Type B pancreatic cell (in vitro differentiated cells): ENCODE measurements at regions not wholly inside any gene's neighbourhood (a gene's known extent, or its start where the extent isn't known, plus 50 kb on each side); places are given as distances from the start of the nearest gene placed in this dataset.
"Not testable (repeated sequence)": the region's sequence is repeated elsewhere in the genome, so short reads cannot be mapped to it uniquely, and the experiment has no call there.

Source experiments
- DNase-seq: peaks from one replicate; pipeline ENCODE4 v3.0.0; 2021; ENCODE audit warnings: mixed read lengths; ENCODE audit not compliant: unreplicated experiment; ENCODE audit errors: extremely low spot score
- H3K27ac Mint-ChIP-seq: 2 replicates; pipeline ENCODE4 v1.8.0; 2021; ENCODE audit warnings: mild to moderate bottlenecking, mixed read lengths
- H3K27me3 Mint-ChIP-seq: 2 replicates; pipeline ENCODE4 v1.8.0; 2021; ENCODE audit warnings: mixed read lengths
- H3K36me3 Mint-ChIP-seq: 2 replicates; pipeline ENCODE4 v1.8.0; 2021; ENCODE audit warnings: mixed read lengths
- H3K4me1 Mint-ChIP-seq: one replicate; pipeline ENCODE4 v1.8.0; 2021; ENCODE audit warnings: mixed read lengths; ENCODE audit not compliant: unreplicated experiment
- H3K4me3 Mint-ChIP-seq: 2 replicates; pipeline ENCODE4 v1.8.0; 2021; ENCODE audit warnings: mild to moderate bottlenecking, mixed read lengths
- H3K9me3 Mint-ChIP-seq: 2 replicates; pipeline ENCODE4 v1.8.0; 2021; ENCODE audit warnings: mixed read lengths
- TF ChIP-seq, protein P1 (sequence below): fragments of 200-600 bp; sonication (generic); conservative IDR thresholded peaks from 2 replicates; pipeline ENCODE4 v1.5.0; 2021; ENCODE audit warnings: antibody characterized with exemption, mild to moderate bottlenecking

GRCh38 chr3:127042634-127043033 is 59.7 kb downstream of the PLXNA1 start:
- Mint-ChIP-seq H3K4me3 (no peak overlapping the region), H3K9me3 (no peaks in the 10 kb centered on the region), H3K27ac (no peak overlapping the region), H3K27me3 (peaks cover 4% of the 10 kb centered on the region), H3K4me1 (peaks cover 19% of the 10 kb centered on the region), H3K36me3 (no peaks in the 10 kb centered on the region)
- no peak for DNase-seq
- TF ChIP-seq, protein P1, sequence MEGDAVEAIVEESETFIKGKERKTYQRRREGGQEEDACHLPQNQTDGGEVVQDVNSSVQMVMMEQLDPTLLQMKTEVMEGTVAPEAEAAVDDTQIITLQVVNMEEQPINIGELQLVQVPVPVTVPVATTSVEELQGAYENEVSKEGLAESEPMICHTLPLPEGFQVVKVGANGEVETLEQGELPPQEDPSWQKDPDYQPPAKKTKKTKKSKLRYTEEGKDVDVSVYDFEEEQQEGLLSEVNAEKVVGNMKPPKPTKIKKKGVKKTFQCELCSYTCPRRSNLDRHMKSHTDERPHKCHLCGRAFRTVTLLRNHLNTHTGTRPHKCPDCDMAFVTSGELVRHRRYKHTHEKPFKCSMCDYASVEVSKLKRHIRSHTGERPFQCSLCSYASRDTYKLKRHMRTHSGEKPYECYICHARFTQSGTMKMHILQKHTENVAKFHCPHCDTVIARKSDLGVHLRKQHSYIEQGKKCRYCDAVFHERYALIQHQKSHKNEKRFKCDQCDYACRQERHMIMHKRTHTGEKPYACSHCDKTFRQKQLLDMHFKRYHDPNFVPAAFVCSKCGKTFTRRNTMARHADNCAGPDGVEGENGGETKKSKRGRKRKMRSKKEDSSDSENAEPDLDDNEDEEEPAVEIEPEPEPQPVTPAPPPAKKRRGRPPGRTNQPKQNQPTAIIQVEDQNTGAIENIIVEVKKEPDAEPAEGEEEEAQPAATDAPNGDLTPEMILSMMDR: no peak

GRCh38 chr3:127043041-127043641 is 60.2 kb downstream of the PLXNA1 start:
- TF ChIP-seq, protein P1: no peak
- Mint-ChIP-seq H3K4me3 (peak overlapping the region; percentile 41), H3K4me1 (peaks cover 18% of the 10 kb centered on the region), H3K27ac (peak overlapping the region; percentile 85), H3K36me3 (no peaks in the 10 kb centered on the region), H3K27me3 (peaks cover 4% of the 10 kb centered on the region), H3K9me3 (no peaks in the 10 kb centered on the region)
- DNase-seq: no peak

GRCh38 chr3:127043731-127044510 is 61.0 kb downstream of the PLXNA1 start:
- TF ChIP-seq, protein P1: no peak
- Mint-ChIP-seq H3K9me3 (no peaks in the 10 kb centered on the region), H3K27me3 (peaks cover 4% of the 10 kb centered on the region), H3K4me1 (peaks cover 15% of the 10 kb centered on the region), H3K36me3 (no peaks in the 10 kb centered on the region), H3K27ac (peak overlapping the region; percentile 85), H3K4me3 (no peak overlapping the region)
- no peak for DNase-seq

- peaks cover 4% of the 10 kb centered on the region for H3K27me3 Mint-ChIP-seq
- DNase-seq: no peak
- H3K4me1 Mint-ChIP-seq: peaks cover 15% of the 10 kb centered on the region
- TF ChIP-seq, protein P1: no peak
- H3K27ac Mint-ChIP-seq: no peak overlapping the region
- H3K36me3 Mint-ChIP-seq: no peaks in the 10 kb centered on the region
- no peaks in the 10 kb centered on the region for H3K9me3 Mint-ChIP-seq
- no peak overlapping the region for H3K4me3 Mint-ChIP-seq
Observed at GRCh38 chr3:127044996-127045395, 62.1 kb downstream of the PLXNA1 start.

DNA sequence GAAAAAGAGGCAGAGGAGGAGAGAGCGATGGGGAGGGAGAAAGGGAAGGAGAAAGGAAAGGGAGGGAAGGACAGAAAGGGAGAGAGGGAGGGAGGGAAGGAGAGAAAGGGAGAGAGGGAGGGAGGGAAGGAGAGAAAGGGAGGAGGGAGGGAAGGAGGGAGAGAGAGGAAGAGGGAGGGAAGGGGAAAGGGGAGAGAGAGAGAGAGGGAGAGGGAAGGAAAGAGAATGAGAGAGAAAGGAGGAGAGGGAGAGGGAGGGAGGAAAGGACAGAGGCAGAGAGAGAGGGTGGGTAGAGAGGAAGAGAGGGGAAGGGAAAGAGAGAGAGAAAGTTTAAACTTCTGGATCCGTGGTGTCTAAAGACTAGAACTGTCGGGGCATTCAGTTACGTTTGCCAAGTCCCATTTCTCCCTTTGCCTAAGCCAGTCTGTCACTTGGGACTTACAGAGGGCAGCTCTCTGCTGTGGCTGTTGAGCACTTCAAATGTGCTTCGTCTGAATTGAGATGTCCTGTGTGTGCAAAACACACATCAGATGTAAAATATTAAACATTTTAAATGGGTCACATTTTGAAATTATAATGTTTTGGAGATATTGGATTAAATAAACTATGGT is 62.6 kb downstream of the PLXNA1 start:
- Mint-ChIP-seq H3K4me3 (no peak overlapping the region), H3K9me3 (no peaks in the 10 kb centered on the region), H3K36me3 (no peaks in the 10 kb centered on the region), H3K4me1 (peaks cover 15% of the 10 kb centered on the region), H3K27me3 (no peaks in the 10 kb centered on the region), H3K27ac (no peak overlapping the region)
- TF ChIP-seq, protein P1: no peak
- no peak for DNase-seq

- not testable (repeated sequence) for H3K4me3 Mint-ChIP-seq, H3K27ac Mint-ChIP-seq, H3K27me3 Mint-ChIP-seq, DNase-seq, H3K9me3 Mint-ChIP-seq, H3K36me3 Mint-ChIP-seq
- peaks cover 15% of the 10 kb centered on the region for H3K4me1 Mint-ChIP-seq
Observed at GRCh38 chr3:127046690-127047089, 63.8 kb downstream of the PLXNA1 start.
